GM19468 (cell line): ENCODE measurements at regions not wholly inside any gene's neighbourhood (a gene's known extent, or its start where the extent isn't known, plus 50 kb on each side); places are given as distances from the start of the nearest gene placed in this dataset.
"Not testable (repeated sequence)": the region's sequence is repeated elsewhere in the genome, so short reads cannot be mapped to it uniquely, and the experiment has no call there.

Experiments used
- ATAC-seq: cut with Tn5 transposase; IDR thresholded peaks from one replicate; pipeline ENCODE4 v1.9.1; 2021; ENCODE audit warnings: mild to moderate bottlenecking, moderate library complexity, moderate number of reproducible peaks; ENCODE audit not compliant: unreplicated experiment; ENCODE audit errors: extremely low read depth

GRCh38 chr4:68720723-68721122, 50.3 kb upstream of the UGT2B15 start:
- not testable (repeated sequence) for ATAC-seq

GRCh38 chr4:68724426-68724825, 54.0 kb upstream of the UGT2B15 start:
- no peak for ATAC-seq

GRCh38 chr4:68724922-68725321, 54.5 kb upstream of the UGT2B15 start:
- no peak for ATAC-seq

- peak; percentile 79 for ATAC-seq
Observed at GRCh38 chr4:68732653-68733466, 62.4 kb upstream of the UGT2B15 start.

- ATAC-seq = no peak
Observed at GRCh38 chr4:68734095-68734494, 63.6 kb upstream of the UGT2B15 start.

GRCh38 chr4:68735106-68735505, 64.7 kb upstream of the UGT2B15 start:
- ATAC-seq = no peak

- no peak for ATAC-seq
Observed at GRCh38 chr4:68736813-68737212, 66.4 kb upstream of the UGT2B15 start.

GRCh38 chr4:68738036-68738435, 67.6 kb upstream of the UGT2B15 start:
- no peak for ATAC-seq

GRCh38 chr4:68744368-68744767, 71.4 kb upstream of the UGT2B10 start:
- ATAC-seq = no peak

GRCh38 chr4:68748181-68748991, 67.4 kb upstream of the UGT2B10 start:
- no peak for ATAC-seq

GRCh38 chr4:68750555-68750954, 65.2 kb upstream of the UGT2B10 start:
- ATAC-seq = no peak

- no peak for ATAC-seq
Observed at GRCh38 chr4:68751138-68751537, 64.7 kb upstream of the UGT2B10 start.

- no peak for ATAC-seq
Observed at GRCh38 chr4:68765876-68766275, 49.9 kb upstream of the UGT2B10 start.
